Loucy (cell line): ENCODE measurements at regions not wholly inside any gene's neighbourhood (a gene's known extent, or its start where the extent isn't known, plus 50 kb on each side); places are given as distances from the start of the nearest gene placed in this dataset.

ENCODE experiments used
- CTCF ChIP-seq: fragments of 200-600 bp; sonication (generic); conservative IDR thresholded peaks from 2 replicates; pipeline ENCODE4 v1.5.1; 2014; ENCODE audit warnings: mild to moderate bottlenecking, antibody characterized with exemption, low read length
- EZH2phosphoT487 ChIP-seq: fragments of 200-600 bp; IDR thresholded peaks from 2 replicates; pipeline ENCODE4 v1.6.1; 2018; ENCODE audit warnings: antibody characterized with exemption, mild to moderate bottlenecking, moderate library complexity, borderline replicate concordance

- TF ChIP-seq CTCF = no peak
- no peak for TF ChIP-seq EZH2phosphoT487
Measured at GRCh38 chr22:27679176-27679575, 122.4 kb downstream of the MN1 start.
